Immature natural killer cell (primary cell): ENCODE measurements at regions not wholly inside any gene's neighbourhood (a gene's known extent, or its start where the extent isn't known, plus 50 kb on each side); places are given as distances from the start of the nearest gene placed in this dataset.

Experiments
- DNase-seq, 3 donors: peaks; one replicate each; pipeline ENCODE4 v3.0.0; 2022; ENCODE audit warnings: mixed read lengths in 1 of 3
- H3K27ac Mint-ChIP-seq, 6 donors: one replicate each; pipeline ENCODE4 v1.8.0; 2020; ENCODE audit warnings: mixed read lengths in 6 of 6, mild to moderate bottlenecking in 5 of 6, inconsistent platforms in 4 of 6, moderate library complexity in 3 of 6
- H3K27me3 Mint-ChIP-seq, 3 donors: one replicate each; pipeline ENCODE4 v1.8.0; 2020 to 2021; ENCODE audit warnings: low read depth in 3 of 3, mild to moderate bottlenecking in 3 of 3, mixed read lengths in 3 of 3, moderate library complexity in 3 of 3, inconsistent platforms in 1 of 3
- H3K36me3 Mint-ChIP-seq, 3 donors: one replicate each; pipeline ENCODE4 v1.8.0; 2020; ENCODE audit warnings: mixed read lengths in 3 of 3, inconsistent platforms in 2 of 3, mild to moderate bottlenecking in 2 of 3
- H3K4me1 Mint-ChIP-seq, 2 donors: one replicate each; pipeline ENCODE4 v1.8.0; 2020; ENCODE audit warnings: inconsistent platforms in 2 of 2, mild to moderate bottlenecking in 2 of 2, mixed read lengths in 2 of 2, moderate library complexity in 1 of 2
- H3K4me3 Mint-ChIP-seq, 5 donors: one replicate each; pipeline ENCODE4 v1.8.0; 2020; ENCODE audit warnings: mild to moderate bottlenecking in 5 of 5, mixed read lengths in 5 of 5, inconsistent platforms in 3 of 5, moderate library complexity in 3 of 5
- H3K9me3 Mint-ChIP-seq, 6 donors: one replicate each; pipeline ENCODE4 v1.8.0; 2020; ENCODE audit warnings: mild to moderate bottlenecking in 6 of 6, mixed read lengths in 6 of 6, inconsistent platforms in 4 of 6, moderate library complexity in 3 of 6

GRCh38 chr3:141434255-141434654 lies 52.6 kb upstream of the RASA2 start:
- no peak overlapping the region for H3K4me3 Mint-ChIP-seq
- H3K27me3 Mint-ChIP-seq = peaks cover 0 to 3% (median 2%) of the 10 kb centered on the region in 3 donors
- DNase-seq = no peak
- H3K4me1 Mint-ChIP-seq = peaks cover 7 to 34% of the 10 kb centered on the region in 2 donors
- H3K36me3 Mint-ChIP-seq = peaks cover 5 to 9% (median 7%) of the 10 kb centered on the region in 3 donors
- H3K9me3 Mint-ChIP-seq = no peaks in the 10 kb centered on the region
- no peak overlapping the region for H3K27ac Mint-ChIP-seq

DNA sequence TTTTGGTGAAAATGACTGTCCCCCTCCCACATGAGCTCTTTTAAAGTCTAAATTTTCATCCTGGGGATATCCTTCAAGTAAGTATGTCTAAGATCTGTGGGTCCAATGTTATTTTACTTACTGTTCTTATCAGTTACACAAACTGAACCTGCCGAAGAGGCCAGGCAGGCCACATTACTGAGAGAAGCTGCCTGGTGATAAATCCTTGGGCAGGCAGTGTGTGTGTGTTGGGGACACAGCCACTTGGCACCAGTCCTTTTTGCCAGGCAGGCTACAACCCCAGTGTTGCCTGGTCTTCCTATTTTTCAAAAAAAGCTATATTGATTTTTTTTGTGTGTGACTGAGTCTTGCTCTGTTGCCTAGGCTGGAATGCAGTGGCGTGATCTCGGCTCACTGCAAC lies 50.6 kb upstream of the RASA2 start:
- no peak for DNase-seq
- Mint-ChIP-seq H3K27me3 (peaks cover 0 to 3% (median 0%) of the 10 kb centered on the region in 3 donors), H3K4me3 (no peak overlapping the region), H3K9me3 (no peaks in the 10 kb centered on the region), H3K27ac (no peak overlapping the region), H3K36me3 (peaks cover 3 to 14% (median 5%) of the 10 kb centered on the region in 3 donors), H3K4me1 (peaks cover 13 to 45% of the 10 kb centered on the region in 2 donors)
